ENCODE measurements at regions not wholly inside any gene's neighbourhood (a gene's known extent, or its start where the extent isn't known, plus 50 kb on each side); places are given as distances from the start of the nearest gene placed in this dataset.
"Not testable (repeated sequence)": the region's sequence is repeated elsewhere in the genome, so short reads cannot be mapped to it uniquely, and the experiment has no call there.

DNA sequence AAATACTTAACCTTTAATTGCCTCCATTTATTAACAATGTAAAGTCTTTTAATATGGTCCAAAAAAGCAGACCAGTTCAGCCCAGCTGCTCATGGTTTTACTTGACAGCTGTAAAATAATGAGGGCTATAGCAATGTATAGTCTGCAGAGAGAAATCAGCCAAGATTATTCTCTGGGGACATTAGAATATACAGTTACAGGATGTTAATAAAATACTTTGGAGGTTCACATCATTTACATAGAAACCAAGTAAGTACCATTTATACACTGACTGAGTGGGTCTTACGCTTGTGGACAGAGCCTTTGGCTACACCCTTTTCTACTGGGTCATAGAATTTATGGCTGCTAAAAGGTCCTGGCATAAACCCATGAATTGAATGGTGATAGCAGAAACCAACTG, 340.7 kb upstream of the CELF2 start:
- no peak for DNase-seq (ENCODE audit: low read depth, low spot score)

- peak; percentile 66 for DNase-seq (ENCODE audit: low read depth, low spot score)
Observed at GRCh38 chr10:10677479-10677878, 340.2 kb upstream of the CELF2 start.

DNA sequence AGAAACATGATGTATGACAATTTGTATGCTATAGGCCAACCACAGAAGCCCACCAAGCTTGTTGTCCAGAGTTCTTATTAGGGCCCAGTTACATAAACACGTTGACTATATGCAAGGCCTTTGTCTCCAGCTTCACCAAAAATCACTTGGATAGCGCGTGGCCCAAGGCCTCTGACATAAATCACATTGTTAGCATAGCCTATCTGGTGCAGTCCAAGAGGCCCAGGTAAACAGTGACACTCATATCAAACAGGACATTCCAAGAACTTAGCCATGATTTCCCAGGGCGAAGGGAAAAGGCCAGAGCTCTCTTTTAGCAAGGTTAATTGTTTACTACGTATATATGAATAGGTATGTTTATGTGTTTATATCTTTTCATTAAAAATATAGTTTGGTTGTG, 337.2 kb upstream of the CELF2 start:
- no peak for DNase-seq (ENCODE audit: low read depth, low spot score)

- no peak for DNase-seq (ENCODE audit: low read depth, low spot score)
Observed at GRCh38 chr10:10684972-10685371, 332.7 kb upstream of the CELF2 start.

- DNase-seq (ENCODE audit: low read depth, low spot score) = no peak
Observed at GRCh38 chr10:10685566-10685965, 332.1 kb upstream of the CELF2 start.

GRCh38 chr10:10687751-10688150, 329.9 kb upstream of the CELF2 start:
- DNase-seq (ENCODE audit: low read depth, low spot score) = no peak

DNA sequence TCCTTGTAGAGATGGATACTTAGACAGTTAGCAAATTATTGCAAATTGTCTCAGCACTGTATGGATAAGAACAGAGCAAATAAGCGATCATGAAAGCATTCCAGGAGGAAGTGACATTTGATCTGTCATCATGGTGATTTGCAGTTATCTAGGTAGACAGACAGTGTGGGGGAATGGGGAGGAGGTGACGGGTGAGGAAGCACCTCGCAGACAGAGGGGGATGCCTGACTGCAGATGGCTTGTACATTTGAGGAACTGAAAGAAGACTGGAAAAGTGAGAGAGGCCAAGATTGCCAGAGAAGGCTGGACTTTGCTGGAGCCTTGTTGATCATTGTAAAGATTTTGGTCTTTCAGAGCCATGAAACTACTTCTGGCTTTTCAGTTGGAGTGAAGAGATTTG, 318.2 kb upstream of the CELF2 start:
- no peak for DNase-seq (ENCODE audit: low read depth, low spot score)

DNA sequence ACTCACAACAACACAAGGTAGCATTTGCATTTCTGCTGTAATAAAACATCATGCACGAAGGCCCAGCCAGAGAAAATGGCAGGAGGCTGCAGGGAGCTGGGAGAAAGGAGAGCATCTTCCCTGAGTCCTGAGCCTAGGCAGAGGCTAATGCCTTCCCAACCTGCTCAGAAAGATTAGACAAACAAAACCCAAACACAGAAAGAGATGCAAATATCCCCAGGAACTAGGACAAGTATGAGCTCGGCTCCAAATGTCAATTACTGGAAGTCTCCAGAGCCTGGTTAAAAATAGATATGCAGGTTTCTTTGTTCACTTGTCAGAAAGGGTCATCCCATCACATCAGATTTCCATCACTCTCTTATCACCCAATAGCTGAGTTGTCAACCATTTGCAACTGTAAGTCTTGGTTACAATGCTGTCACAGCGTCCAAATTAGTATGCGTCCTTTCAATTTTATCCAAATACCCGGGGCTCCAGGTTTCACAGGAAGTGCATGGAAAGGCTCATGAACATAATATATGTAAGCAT, 316.5 kb upstream of the CELF2 start:
- no peak for DNase-seq (ENCODE audit: low read depth, low spot score)

DNA sequence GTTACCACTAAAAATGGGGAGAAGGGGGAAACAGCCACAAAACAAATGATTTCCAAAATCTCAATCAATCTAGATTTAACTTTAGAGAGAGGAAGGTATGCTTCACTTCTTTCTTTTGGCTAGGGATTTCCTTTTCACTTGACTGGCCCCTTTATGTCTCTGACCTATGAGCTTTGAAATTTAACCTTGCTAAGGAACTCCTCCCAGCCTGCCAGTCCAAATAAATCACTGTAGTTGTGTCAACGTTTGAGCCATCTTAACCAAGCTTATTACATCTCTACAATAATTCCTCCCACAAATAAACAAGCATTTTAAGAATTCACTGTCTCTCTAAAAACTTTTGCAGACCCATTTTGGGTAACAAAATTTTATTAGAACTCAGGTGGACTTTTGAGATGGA, 315.5 kb upstream of the CELF2 start:
- DNase-seq (ENCODE audit: low read depth, low spot score) = no peak

- DNase-seq (ENCODE audit: low read depth, low spot score) = no peak
Observed at GRCh38 chr10:10703382-10703781, 314.3 kb upstream of the CELF2 start.

- DNase-seq (ENCODE audit: low read depth, low spot score) = no peak
Observed at GRCh38 chr10:10712155-10712704, 305.4 kb upstream of the CELF2 start.

- DNase-seq (ENCODE audit: low read depth, low spot score) = no peak
Observed at GRCh38 chr10:10714327-10714726, 303.3 kb upstream of the CELF2 start.

DNA sequence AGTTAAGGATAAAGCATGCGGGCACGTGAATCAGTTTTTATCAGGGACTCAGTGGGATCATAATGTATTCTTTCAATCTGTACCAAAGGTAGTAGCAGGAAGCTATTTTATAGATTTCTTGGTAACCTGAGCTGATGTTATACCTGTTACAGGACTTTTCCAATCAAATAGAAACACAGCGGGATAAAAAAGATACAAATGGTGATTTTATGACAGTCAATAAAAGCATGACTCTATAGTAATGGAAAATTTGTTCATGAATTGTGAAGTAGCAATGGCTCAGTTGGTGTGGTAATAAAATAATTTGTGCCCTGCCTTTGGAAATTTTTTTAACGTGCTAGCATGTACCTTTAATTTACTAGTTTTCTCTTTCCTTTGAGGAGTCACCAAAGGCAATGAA, 300.7 kb upstream of the CELF2 start:
- DNase-seq (ENCODE audit: low read depth, low spot score) = no peak

DNA sequence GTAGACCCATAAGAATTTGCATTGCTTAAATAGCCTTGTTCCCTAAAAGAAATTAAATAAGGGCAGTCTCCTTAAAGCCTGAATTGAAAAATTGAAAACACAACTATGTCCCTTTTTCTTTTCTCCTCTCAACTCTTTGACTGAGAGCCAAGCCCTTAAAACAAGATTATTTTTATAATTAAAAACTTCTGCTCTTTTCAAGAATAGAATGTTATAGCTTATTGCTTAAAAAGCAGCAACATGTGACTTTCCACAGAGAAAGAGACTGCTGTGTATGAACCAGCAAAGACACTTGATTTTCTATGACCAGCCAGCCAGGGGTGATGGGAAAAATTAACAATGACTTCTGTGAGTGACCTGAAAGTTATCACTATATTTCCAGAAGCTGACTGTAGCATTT, 295.2 kb upstream of the CELF2 start:
- no peak for DNase-seq (ENCODE audit: low read depth, low spot score)

GRCh38 chr10:10725196-10725595, 292.5 kb upstream of the CELF2 start:
- no peak for DNase-seq (ENCODE audit: low read depth, low spot score)

GRCh38 chr10:10726101-10726500, 291.6 kb upstream of the CELF2 start:
- DNase-seq (ENCODE audit: low read depth, low spot score) = no peak

GRCh38 chr10:10727411-10727810, 290.3 kb upstream of the CELF2 start:
- not testable (repeated sequence) for DNase-seq (ENCODE audit: low read depth, low spot score)

- no peak for DNase-seq (ENCODE audit: low read depth, low spot score)
Observed at GRCh38 chr10:10727812-10728211, 289.9 kb upstream of the CELF2 start.

GRCh38 chr10:10730471-10731043, 287.1 kb upstream of the CELF2 start:
- DNase-seq (ENCODE audit: low read depth, low spot score) = no peak

- DNase-seq (ENCODE audit: low read depth, low spot score) = no peak
Observed at GRCh38 chr10:10731366-10731765, 286.3 kb upstream of the CELF2 start.

DNA sequence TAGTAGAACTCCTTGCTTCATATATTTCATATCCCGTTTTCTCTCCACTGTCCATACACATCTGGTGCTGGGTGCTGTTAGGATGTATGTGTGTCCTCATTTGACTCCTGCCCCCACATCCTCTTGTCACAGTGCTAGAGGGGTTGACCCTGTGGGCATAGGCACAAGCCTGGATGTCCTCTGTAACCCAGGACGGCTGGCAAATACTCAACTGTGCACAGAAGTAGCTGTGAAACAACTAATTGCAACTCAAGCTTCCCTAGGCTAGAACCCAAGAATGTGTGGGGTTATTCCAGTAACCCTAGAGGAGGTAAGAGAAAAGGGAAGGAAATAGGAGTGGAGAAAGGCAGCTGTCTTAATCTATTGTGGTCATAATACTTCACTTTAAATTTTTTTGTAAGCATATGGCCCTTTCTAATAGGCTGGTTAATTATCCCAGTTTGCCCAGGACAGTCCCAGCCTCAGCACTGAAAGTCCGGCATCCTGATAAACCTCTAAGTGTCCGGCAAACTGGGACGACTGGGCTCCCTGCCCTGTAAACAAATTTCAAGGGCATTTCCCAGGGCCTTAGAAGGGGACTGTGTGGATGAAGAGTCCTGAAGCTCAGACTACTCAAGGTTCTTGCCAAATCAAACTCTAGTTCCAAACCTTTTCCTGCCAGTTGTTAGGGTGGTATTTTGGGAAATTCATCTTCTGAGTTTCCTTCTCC, 283.2 kb upstream of the CELF2 start:
- DNase-seq (ENCODE audit: low read depth, low spot score) = no peak

GRCh38 chr10:10745291-10745690, 272.4 kb upstream of the CELF2 start:
- DNase-seq (ENCODE audit: low read depth, low spot score) = no peak

DNA sequence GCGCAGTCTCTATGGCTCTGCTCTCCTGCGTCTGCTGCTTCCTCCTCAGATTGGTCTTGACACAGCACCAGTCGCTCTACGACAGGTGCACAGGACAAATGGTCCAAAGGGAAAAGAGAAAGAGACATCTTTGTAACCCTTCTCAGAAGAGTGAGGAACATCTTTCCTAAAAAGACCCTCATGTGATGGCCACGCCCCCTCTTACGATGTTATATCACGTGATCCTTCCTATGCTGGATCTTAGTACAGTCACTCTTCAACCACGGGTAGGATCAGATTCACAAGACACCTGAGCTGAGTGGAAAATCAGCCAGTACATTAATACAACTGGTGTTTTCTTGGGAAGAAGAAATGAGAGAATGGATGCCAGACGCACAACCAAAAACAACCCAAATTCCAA, 262.2 kb upstream of the CELF2 start:
- no peak for DNase-seq (ENCODE audit: low read depth, low spot score)
